Right ventricle myocardium inferior (tissue), 1 donor: ENCODE measurements at regions not wholly inside any gene's neighbourhood (a gene's known extent, or its start where the extent isn't known, plus 50 kb on each side); places are given as distances from the start of the nearest gene placed in this dataset.

Source experiments
- ATAC-seq: fragments of 200-7000 bp; cut with Tn5 transposase; one replicate; pipeline ENCODE4 v1.9.1; 2020; ENCODE audit warnings: mild to moderate bottlenecking, moderate library complexity
- DNase-seq: peaks from one replicate; pipeline ENCODE4 v3.0.0; 2021; ENCODE audit errors: missing footprints
- intact Hi-C: fragments of 100-400 bp; cut with DNase I; formaldehyde crosslinking; loops from one replicate; pipeline ENCODE4 v1.11.0; 2022
- donor health status: DM: no; HTN: yes; CAD: no; lungs with severe emphysema.

GRCh38 chr13:106433066-106433465, 102.4 kb downstream of the EFNB2 start:
- ATAC-seq (no peak), DNase-seq (no peak)
- intact Hi-C loops = no loop called here

DNA sequence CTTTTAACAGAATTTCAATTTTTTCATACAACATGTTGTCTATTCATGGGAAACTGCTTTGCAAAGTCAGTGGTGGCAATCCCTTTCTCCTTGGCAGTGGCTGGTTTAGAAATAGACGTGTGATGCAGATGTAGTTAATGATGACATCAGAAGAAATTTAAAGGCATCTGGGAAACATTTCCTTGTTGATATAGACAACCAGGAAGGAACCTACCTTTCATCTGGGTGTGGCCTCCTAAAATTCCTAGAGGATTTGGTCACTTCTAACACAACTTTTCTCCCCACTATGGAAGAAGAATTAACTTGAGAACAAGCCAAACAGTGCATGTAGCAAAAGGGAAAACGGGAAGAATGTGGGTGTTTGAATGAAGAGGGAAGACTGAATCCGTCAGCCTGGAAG, 102.8 kb downstream of the EFNB2 start:
- DNase-seq (no peak), ATAC-seq (no peak)
- intact Hi-C loops = no loop called here

- intact Hi-C loops = no loop called here
- no peak for DNase-seq
- ATAC-seq = no peak
These were observed 108.6 kb downstream of the EFNB2 start for GRCh38 chr13:106426909-106427308.

DNA sequence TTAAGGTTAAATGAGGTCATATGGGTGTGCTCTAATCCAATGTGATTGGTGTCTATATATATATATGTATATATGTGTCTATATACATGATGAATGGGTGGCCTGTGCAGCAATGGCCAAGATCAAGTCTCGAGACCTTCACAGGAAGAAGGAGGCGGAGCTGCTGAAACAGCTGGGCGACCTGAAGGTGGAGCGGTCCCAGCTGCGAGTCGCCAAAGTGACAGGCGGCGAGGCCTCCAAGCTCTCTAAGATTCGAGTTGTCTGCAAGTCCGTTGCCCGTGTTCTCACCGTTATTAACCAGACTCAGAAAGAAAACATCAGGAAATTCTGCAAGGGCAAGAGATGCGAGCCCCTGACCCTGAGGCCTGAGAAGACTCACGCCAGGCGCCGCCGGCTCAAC, 109.8 kb downstream of the EFNB2 start:
- intact Hi-C loops = no loop called here
- ATAC-seq = no peak
- DNase-seq = no peak

DNA sequence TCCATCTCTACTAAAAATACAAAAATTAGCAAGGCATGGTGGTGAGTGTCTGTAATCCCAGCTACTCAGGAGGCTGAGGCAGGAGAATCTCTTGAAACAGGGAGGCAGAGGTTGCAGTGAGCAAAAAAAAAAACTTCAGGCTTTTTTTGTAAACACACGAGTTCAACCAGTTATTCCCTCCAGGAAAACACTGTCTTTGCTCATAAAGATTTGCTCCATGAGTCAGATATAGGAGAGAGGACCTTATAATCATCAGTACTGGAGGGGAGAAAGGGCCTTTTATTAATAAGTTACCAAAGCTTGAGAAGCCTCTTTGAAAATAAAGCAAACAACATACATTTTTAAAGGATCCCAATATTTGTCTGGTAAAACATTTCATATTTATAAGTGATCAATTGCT, 110.7 kb downstream of the EFNB2 start:
- ATAC-seq (no peak), DNase-seq (no peak)
- intact Hi-C loops = no loop called here

- ATAC-seq (no peak), DNase-seq (no peak)
- intact Hi-C loops = no loop called here
These were observed 111.9 kb downstream of the EFNB2 start for GRCh38 chr13:106423530-106423929.

- intact Hi-C loops = loop anchor here (5.0 kb wide), 1 partner anchor 74 kb away; no protein-coding TSS in a partner anchor
- DNase-seq (no peak), ATAC-seq (no peak)
These were observed 116.9 kb downstream of the EFNB2 start for GRCh38 chr13:106418556-106418955.

DNA sequence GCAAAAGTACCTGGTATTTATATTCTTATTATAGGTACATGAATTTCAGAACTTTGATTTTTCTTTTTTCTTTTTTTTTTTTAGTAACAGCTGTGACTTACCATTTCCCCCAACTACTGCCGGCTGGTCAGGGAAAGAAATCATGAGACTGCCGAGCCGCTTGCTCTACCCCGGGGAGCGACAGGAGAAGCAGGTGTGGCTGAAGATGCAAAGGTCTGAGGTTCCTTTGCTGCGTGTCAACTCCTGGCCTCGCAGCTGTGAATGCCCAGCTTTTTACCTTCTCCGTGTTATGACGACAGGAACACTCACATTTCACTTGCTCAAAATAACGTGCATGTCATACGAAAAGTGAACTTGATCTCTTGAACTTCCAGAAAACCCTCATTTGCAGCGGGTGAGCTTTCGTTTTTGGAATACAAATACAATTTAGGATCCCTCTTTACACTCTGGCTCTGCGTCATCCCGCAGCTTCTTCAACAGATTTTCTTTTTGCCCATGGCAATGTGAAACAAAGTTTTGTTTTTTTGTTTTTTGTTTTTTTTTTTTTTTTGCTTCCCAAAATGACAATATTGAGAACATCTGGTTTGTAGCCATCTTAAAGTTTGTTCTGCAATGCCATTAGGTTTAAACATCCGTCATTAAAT, 117.9 kb downstream of the EFNB2 start:
- ATAC-seq = no peak

DNA sequence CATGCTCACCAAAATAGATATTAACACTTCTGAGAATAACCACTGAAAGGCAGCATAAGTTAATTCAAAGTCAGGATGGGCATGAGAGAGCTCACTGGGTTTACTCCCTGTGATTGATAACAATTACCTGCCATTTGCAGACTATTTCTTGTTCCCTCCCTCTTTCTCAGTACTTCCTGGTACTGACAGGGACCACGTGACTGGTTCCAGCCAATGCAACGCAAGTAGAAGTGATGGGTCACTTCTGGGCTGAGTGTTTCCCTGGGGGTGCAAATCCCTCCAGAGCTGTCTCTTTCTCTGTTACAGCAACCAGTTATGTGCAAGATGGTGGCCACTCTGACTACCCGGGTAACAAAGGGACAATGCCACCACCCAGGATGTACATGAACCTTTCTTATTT, 118.8 kb downstream of the EFNB2 start:
- DNase-seq (no peak), ATAC-seq (no peak)
- intact Hi-C loops = loop anchor here (5.0 kb wide), 1 partner anchor 76 kb away; no protein-coding TSS in a partner anchor

More for the DNA sequence above, 117.9 kb downstream of the EFNB2 start:
- DNase-seq = no peak
- intact Hi-C loops = loop anchor here (5.0 kb wide), 1 partner anchor 75 kb away; no protein-coding TSS in a partner anchor

DNA sequence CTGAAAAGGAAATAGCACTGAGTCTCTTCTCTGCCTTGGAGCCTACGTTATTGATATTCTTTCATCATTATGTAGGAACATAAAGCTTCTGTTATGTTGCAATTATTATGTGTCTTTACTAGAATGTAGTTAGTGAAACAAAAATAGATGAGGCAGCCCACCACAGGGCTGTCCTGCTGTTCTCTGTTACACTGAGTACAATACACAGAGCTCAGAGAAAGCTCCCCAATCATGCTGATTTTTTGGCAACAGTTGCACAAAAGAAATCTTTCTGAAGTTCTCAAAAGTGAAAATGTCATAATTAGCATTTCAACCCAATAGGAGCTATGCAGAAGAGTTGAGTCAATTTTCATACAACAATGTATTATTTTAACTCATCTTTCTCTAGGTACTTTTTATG, 119.5 kb downstream of the EFNB2 start:
- DNase-seq (no peak), ATAC-seq (no peak)
- intact Hi-C loops = loop anchor here (5.0 kb wide), 1 partner anchor 76 kb away; no protein-coding TSS in a partner anchor

- intact Hi-C loops = loop anchor here (5.0 kb wide), 1 partner anchor 77 kb away; no protein-coding TSS in a partner anchor
- ATAC-seq = no peak
These were observed 120.0 kb downstream of the EFNB2 start for GRCh38 chr13:106415442-106415841.

DNA sequence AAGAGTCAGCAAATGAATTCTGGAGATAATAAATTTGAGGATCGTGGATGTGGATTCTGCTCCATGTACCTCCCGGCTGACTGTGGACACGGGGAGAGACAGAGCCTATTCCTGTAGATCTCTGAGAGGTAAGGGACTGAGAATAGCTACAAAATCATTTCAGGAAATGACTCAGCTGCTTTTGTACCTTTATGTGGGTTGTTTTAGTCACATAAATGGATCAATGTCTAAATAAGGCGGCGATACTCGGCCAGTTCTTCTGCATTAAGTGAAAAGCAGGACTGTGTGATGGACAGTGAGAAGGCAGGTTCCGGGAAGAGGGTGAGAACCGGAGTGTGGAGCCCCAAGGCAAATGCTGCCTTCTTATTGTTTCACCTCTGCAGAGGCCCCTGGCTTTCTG, 128.1 kb downstream of the EFNB2 start:
- no peak for ATAC-seq
- intact Hi-C loops = no loop called here
- DNase-seq = no peak

More at GRCh38 chr13:106415442-106415841, 120.0 kb downstream of the EFNB2 start:
- no peak for DNase-seq

- intact Hi-C loops = no loop called here
- DNase-seq (no peak), ATAC-seq (no peak)
These were observed 129.7 kb downstream of the EFNB2 start for GRCh38 chr13:106405731-106406130.

GRCh38 chr13:106403280-106403679, 132.2 kb downstream of the EFNB2 start:
- intact Hi-C loops = no loop called here
- DNase-seq = no peak
- no peak for ATAC-seq

DNA sequence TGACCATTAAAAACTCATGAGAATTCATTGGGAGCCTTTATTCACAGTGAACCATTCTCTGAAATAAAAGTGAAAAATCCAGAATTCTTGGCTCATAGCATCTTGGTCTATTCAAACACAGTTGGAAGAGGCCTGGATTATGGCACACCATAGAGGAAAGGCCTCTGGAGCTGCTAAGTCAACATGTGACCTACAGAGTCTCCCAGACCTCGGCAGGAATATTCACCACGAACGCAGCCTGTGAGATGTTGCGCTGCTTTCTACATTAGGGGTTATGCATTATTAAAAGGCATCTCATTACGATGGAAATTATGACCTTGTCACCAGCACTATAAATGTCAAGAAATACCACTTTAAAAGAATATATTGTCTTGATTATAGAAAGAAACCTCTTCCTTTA, 132.6 kb downstream of the EFNB2 start:
- DNase-seq = no peak
- no peak for ATAC-seq
- intact Hi-C loops = no loop called here

GRCh38 chr13:106401081-106401480, 134.4 kb downstream of the EFNB2 start:
- intact Hi-C loops = no loop called here
- DNase-seq (no peak), ATAC-seq (no peak)

DNA sequence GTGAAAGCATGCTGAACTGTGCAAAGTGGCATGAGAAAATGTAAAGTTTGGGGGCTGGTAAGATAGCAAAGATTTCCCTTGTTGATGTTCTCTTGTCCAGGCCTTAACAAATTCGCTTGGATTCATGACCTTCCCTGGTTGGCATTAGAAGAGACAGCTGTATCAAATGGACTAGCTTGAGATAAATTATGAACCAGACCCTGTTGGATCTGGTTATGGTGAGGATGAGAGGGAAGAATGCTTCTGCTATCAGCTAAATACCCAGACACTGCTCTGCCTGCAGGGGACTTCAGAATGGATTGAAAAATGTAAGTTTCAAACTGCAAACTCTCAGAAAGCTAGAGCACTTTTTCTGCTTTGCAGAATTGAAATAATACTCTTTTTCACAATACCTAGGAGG, 135.2 kb downstream of the EFNB2 start:
- intact Hi-C loops = no loop called here
- no peak for DNase-seq
- ATAC-seq = no peak

- ATAC-seq (no peak), DNase-seq (no peak)
- intact Hi-C loops = no loop called here
These were observed 137.2 kb downstream of the EFNB2 start for GRCh38 chr13:106398289-106398688.

DNA sequence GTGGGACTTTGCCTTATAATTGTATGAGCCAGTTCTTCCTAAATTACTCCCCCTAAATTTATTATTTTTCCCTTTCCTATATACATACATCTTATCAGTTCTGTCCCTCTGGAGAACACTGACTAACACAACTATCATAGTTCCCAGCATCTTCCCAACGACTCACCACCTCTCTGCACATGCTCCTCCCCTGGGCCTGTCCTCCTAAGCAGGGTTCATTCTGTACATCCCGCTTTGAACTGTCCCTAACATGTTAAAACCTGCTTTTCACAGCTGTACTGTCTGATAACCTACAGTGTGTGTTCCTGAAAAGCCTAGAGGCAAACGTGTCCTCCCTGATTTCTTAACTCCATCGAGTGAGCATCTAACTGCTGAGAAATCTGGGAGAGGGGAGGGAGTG, 141.7 kb downstream of the EFNB2 start:
- ATAC-seq = no peak
- DNase-seq = no peak

GRCh38 chr13:106391681-106392080, 143.8 kb downstream of the EFNB2 start:
- DNase-seq (no peak), ATAC-seq (no peak)
- intact Hi-C loops = no loop called here

More for the DNA sequence above, 141.7 kb downstream of the EFNB2 start:
- intact Hi-C loops = no loop called here

- ATAC-seq (no peak), DNase-seq (no peak)
- intact Hi-C loops = no loop called here
These were observed 144.2 kb downstream of the EFNB2 start for GRCh38 chr13:106391271-106391670.
